NCI-H2196 treated with DMSO at 0.1 percent for 48 hours (cell line): ENCODE measurements at regions not wholly inside any gene's neighbourhood (a gene's known extent, or its start where the extent isn't known, plus 50 kb on each side); places are given as distances from the start of the nearest gene placed in this dataset.

Experiments used
- DNase-seq: peaks from one replicate; lab custom pipeline; 2025; ENCODE audit not compliant: unreplicated experiment; lab: John Stamatoyannopoulos, UW

- no peak for DNase-seq
These were observed 82.9 kb downstream of the ELOVL4 start for GRCh38 chr6:79864421-79864820.

DNA sequence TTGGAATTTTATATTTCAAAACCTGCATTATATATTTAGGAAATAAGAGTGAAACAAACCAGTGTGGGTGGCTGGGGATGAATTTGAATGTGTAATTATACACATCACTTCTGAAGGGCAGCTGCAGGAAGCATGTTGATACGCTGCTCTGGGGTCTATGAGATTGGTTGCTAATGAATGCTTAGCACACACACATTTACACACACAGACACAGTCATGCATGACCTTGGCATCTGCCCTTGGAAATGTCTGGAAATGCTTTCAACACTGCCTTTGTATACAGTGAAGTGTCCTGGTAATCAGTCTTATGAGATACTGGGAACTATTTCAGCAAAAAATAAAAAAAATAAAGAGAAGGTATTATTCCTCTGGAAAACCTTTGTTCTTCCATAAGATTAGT is 83.4 kb downstream of the ELOVL4 start:
- DNase-seq, result no peak

- no peak for DNase-seq
These were observed 83.8 kb downstream of the ELOVL4 start for GRCh38 chr6:79863566-79863965.

DNA sequence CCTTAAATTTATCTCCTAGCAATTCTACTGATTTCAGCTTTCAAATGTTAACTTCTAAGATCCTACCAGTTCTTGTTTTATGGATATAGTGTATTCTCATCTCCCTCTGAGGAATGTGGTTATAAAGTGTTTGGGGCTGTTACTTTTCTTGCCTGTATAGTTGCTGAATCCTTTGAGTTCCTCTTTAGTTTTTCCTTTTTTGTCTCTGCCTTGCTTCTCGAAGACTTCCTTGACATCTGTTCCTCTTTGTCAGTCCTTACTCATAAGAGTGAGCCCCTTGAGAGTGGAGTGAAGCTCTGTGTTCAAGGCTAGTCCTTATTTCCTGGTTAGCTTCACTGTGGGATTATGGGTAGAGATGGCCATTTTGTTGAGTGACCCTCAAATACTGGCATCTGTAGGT is 84.6 kb downstream of the ELOVL4 start:
- DNase-seq, result no peak

GRCh38 chr6:79862126-79862525 is 85.2 kb downstream of the ELOVL4 start:
- no peak for DNase-seq

- DNase-seq, result no peak
These were observed 86.3 kb downstream of the ELOVL4 start for GRCh38 chr6:79861023-79861422.

- DNase-seq, result no peak
These were observed 99.9 kb downstream of the ELOVL4 start for GRCh38 chr6:79847426-79847825.

GRCh38 chr6:79842376-79843040 is 104.8 kb downstream of the ELOVL4 start:
- DNase-seq, result no peak

- no peak for DNase-seq
These were observed 105.6 kb downstream of the ELOVL4 start for GRCh38 chr6:79841577-79842375.

GRCh38 chr6:79838851-79839250 is 108.5 kb downstream of the ELOVL4 start:
- no peak for DNase-seq

DNA sequence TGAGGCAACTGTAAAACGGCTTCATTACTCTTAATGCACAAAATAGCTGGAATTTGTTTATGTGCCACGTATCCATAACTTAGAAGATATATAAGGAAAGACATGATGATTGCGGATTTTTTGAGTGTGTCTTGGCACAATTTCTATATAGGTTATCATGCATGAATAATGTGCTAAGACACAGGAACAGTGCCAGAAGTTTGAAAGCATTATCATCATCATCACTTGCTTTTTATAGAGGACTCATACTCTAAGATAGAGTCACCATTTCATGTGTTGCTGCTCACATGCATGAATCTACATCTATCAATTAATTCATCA is 113.4 kb downstream of the ELOVL4 start:
- DNase-seq, result no peak

DNA sequence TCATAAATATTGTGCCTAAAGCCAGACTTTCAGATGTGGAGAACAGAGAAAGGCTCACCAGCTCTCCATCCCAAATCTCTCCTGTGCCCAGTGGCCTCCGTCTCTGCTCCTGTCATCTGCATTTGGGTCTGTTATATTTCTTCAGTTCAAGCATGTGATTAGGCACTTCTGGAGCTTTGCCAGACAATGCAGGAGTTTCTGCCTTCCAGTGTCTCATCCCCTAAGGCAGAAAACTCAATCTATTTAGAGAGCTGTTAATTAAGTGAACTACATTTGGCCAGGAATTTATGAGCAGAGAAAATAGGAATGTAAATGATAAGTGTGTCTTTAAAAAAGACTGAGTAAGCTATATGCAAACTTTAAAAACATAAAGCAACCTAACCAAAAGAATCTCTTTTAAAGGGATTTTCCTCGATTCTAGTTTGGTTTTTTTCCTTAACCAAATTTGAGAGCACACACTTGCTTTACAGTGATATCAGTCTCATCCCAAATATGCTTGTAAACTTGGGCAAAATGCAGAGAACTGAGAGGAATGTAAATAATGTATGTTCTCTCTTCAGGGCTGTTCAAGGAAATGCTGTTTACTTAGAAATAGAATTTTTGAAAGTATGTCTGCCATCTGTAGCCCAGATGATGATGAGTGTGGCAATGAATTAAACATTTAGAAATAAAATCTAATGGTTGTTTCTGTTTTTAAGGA is 113.9 kb downstream of the ELOVL4 start:
- no peak for DNase-seq

DNA sequence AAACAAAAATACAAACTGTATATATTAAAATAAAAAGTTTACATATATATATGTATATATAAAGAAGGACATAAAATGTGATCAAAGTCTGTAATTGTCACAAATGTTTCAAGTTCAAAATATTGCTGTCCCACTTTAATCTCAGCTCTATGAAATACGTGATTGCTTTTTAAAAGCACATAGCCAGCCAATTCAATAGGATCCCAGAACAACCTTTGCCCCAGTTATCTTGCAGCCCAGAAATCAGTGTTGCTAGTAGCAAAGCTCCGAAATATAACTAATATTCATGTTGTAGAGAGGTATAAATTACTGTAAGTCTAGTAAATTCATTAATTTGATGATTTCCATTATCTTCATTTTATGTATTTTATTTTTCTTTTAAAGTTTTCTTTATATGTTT is 114.6 kb downstream of the ELOVL4 start:
- no peak for DNase-seq

DNA sequence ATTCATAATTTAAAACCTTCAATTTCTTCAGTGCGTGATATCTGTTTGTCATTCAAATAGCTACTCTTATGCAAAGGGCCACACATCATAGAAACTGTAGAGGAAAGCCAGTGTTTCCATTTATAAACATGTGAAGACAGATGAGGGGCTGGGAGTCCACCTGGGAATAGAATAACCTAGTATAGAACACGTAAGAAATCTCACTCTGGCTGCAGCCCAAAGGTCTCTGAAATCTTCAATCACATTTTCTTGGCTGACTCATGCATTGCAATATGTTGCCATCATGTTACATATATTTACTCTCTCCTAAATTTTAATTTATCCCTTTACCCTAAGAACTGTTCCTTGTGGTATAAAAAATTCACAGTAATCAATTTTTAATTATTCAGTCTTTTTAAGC is 123.2 kb downstream of the ELOVL4 start:
- DNase-seq, result no peak

DNA sequence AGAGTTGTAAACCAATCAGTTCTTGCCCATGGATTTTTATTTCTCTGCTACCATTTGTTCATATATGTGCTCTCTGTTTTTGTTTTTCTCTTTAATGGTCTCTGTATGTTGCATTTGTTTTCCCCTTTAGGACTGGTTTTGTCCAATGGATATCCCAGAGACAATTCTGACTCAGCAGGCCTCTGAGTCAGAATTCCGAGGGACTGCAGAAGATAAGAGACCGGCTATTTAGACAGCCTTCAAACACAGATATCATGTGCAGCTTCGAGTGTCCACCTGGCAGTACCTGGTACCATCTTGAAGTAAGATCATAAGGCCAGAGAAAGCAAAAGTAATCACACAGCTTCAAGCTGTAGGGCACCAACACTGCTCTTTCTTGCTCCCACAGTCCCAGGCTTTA is 125.5 kb downstream of the ELOVL4 start:
- no peak for DNase-seq

DNA sequence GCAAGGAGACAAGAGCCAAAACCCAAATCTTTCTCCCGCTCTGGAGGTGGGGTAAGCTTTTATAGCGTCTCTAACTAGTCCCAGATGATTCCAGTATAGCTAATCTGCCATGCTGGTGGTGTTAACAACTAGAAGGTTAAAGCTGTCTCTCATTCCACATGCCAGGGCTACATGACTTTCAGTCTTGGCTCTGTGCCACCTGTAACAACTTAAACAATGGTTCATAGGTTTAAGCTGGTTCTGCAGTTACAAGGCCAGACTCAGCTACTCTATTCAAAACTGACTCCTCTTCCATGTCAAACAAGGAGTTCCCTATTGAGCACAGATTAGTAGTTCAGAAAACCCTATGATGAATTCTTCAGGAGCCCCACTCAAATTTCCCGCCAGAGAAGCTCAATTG is 128.9 kb downstream of the ELOVL4 start:
- no peak for DNase-seq

DNA sequence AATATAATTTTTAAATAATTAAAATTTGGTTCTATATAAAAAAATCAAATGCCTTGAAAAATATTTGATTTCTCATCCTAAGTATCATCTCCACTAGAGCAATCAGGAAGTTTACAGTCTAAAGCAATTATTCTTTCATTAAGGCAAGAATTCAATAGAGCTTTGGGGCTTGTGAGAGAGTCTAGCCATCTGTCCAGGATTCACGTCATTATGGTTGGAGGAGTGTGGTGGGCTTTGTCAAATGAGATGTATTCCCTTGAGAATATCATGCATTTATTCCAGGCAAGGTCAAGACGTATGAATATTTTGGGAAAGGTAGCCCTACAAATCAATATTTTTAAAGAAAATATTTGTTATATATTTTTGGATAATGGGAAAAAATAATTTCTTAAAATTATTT is 132.4 kb downstream of the ELOVL4 start:
- DNase-seq, result no peak

DNA sequence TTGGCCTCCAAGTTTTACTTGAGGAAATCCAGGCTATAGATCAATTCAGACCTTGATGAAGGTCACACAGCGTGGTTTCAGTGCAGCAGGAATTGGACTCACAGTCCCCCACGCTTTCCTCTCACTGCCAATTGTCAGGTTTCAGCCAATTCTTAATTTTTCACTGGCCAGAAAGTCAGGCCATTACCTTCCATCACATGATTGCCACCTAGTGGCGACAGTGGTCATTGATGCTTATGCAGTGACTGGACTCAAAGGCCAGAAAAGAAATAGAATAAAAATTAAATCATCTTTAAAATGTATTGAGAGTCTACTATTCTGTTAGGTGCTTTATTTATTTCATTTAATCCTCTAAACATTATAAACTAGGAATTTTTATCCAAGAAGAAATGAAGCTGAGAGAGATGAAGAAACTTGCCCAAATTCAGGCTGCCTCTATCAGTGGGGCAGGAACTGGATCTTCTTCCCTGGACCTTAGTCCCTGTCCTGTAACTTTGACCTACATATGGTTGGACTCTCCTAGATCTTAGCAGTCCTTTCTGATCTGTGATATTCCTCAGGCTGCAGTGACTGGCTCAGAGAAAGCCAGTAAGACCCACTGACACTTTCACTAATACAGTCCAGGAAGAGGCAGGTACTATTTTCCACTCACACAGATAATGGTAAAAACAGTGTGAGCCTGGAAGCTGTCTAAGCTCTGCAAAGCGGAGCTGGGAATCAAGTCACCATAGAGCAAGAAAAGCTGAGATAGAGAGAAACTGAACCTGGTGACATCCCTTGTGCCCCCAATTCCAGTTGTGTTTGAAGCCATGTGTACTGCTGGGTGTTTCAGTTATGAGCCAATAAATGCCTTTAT is 133.3 kb downstream of the ELOVL4 start:
- peak; percentile 36 for DNase-seq

GRCh38 chr6:79813143-79813850 is 134.1 kb downstream of the ELOVL4 start:
- no peak for DNase-seq

DNA sequence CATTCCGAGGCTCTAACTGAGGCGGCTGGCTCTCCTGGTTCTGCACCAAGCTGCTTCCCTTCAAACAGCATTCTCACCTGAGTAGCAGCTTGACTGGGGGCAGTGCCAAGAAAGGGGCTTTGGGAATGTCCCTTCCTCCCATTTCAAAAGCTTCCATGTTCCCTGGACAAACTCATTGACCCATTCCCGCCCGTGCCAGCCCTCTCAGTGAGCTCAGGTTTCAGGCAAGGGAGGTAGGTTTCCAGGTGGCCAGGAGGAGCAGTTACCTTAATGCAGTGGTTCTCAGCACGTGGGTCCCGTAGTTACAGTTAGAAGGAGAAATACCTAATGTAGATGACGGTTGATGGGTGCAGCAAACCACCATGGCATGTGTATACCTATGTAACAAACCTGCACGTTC is 135.2 kb downstream of the ELOVL4 start:
- no peak for DNase-seq

GRCh38 chr6:79810871-79811270 is 136.5 kb downstream of the ELOVL4 start:
- no peak for DNase-seq
